ENCODE measurements at regions not wholly inside any gene's neighbourhood (a gene's known extent, or its start where the extent isn't known, plus 50 kb on each side); places are given as distances from the start of the nearest gene placed in this dataset.

DNA sequence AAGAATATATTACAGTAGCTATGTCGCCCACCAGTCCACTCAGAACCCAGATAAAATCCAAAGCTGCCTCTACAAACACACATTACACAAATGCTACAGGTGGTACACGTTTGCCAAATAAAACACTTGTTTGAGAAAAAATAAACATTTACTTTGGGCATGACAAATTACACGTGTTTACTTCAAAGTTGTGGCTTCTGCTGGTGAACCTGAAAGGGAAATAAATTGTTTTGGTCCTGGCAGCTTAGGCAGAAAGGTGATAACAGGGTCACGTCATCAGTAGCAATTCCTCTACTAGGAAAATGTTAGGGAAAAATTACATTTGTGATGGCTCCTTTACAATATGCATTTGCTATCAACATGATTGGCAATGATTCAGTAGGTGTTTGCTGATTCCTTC lies 497.3 kb upstream of the WWC1 start:
- TF ChIP-seq MYC (IDR thresholded peaks at IDR 0.05; ENCODE audit: low read depth, low read length) (no peak), POLR2A (IDR thresholded peaks at IDR 0.05; ENCODE audit: low read depth, low read length) (no peak), EZH2 (IDR thresholded peaks at IDR 0.05; ENCODE audit: borderline replicate concordance, low read depth, low read length, severe bottlenecking) (no peak), POLR2AphosphoS5 (IDR thresholded peaks at IDR 0.05; ENCODE audit: insufficient read depth, low read depth, low read length) (no peak), FOS (IDR thresholded peaks at IDR 0.05; ENCODE audit: borderline replicate concordance, insufficient read depth, low read length) (no peak), JUN (IDR thresholded peaks at IDR 0.05; ENCODE audit: borderline replicate concordance, insufficient read depth, insufficient read length, low read depth) (no peak)
- TF ChIP-seq, protein P1, sequence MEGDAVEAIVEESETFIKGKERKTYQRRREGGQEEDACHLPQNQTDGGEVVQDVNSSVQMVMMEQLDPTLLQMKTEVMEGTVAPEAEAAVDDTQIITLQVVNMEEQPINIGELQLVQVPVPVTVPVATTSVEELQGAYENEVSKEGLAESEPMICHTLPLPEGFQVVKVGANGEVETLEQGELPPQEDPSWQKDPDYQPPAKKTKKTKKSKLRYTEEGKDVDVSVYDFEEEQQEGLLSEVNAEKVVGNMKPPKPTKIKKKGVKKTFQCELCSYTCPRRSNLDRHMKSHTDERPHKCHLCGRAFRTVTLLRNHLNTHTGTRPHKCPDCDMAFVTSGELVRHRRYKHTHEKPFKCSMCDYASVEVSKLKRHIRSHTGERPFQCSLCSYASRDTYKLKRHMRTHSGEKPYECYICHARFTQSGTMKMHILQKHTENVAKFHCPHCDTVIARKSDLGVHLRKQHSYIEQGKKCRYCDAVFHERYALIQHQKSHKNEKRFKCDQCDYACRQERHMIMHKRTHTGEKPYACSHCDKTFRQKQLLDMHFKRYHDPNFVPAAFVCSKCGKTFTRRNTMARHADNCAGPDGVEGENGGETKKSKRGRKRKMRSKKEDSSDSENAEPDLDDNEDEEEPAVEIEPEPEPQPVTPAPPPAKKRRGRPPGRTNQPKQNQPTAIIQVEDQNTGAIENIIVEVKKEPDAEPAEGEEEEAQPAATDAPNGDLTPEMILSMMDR (IDR thresholded peaks at IDR 0.05; ENCODE audit: extremely low read depth in 1 of 2, insufficient read depth in 1 of 2, low read depth in 1 of 2, low read length in 2 of 2), result no peak

All from endothelial cell of umbilical vein (primary cell).